ENCODE measurements at regions not wholly inside any gene's neighbourhood (a gene's known extent, or its start where the extent isn't known, plus 50 kb on each side); places are given as distances from the start of the nearest gene placed in this dataset.
"Not testable (repeated sequence)": the region's sequence is repeated elsewhere in the genome, so short reads cannot be mapped to it uniquely, and the experiment has no call there.

- in situ Hi-C loops (cut with MboI; ENCODE audit: low sequenced_read_pairs), result no loop called here
Observed at GRCh38 chr13:50154697-50155096, 139.5 kb downstream of the KCNRG start.

GRCh38 chr13:50156140-50156539, 140.9 kb downstream of the KCNRG start:
- in situ Hi-C loops (cut with MboI; ENCODE audit: low sequenced_read_pairs), result no loop called here

GRCh38 chr13:50156561-50157127, 141.4 kb downstream of the KCNRG start:
- in situ Hi-C loops (cut with MboI; ENCODE audit: low sequenced_read_pairs), result no loop called here

GRCh38 chr13:50158385-50159165, 143.3 kb downstream of the KCNRG start:
- in situ Hi-C loops (cut with MboI; ENCODE audit: low sequenced_read_pairs), result no loop called here

GRCh38 chr13:50159607-50160006, 144.4 kb downstream of the KCNRG start:
- in situ Hi-C loops (cut with MboI; ENCODE audit: low sequenced_read_pairs), result no loop called here

GRCh38 chr13:50161052-50161451, 145.8 kb downstream of the KCNRG start:
- in situ Hi-C loops (cut with MboI; ENCODE audit: low sequenced_read_pairs), result no loop called here

GRCh38 chr13:50162001-50162400, 146.8 kb downstream of the KCNRG start:
- in situ Hi-C loops (cut with MboI; ENCODE audit: low sequenced_read_pairs), result no loop called here

- in situ Hi-C loops (cut with MboI; ENCODE audit: low sequenced_read_pairs), result no loop called here
Observed at GRCh38 chr13:50162567-50162966, 147.3 kb downstream of the KCNRG start.

- in situ Hi-C loops (cut with MboI; ENCODE audit: low sequenced_read_pairs), result no loop called here
Observed at GRCh38 chr13:50167224-50167947, 152.1 kb downstream of the KCNRG start.

GRCh38 chr13:50167967-50168366, 152.7 kb downstream of the KCNRG start:
- in situ Hi-C loops (cut with MboI; ENCODE audit: low sequenced_read_pairs), result no loop called here

- in situ Hi-C loops (cut with MboI; ENCODE audit: low sequenced_read_pairs), result no loop called here
Observed at GRCh38 chr13:50168786-50169185, 153.5 kb downstream of the KCNRG start.

- in situ Hi-C loops (cut with MboI; ENCODE audit: low sequenced_read_pairs), result no loop called here
Observed at GRCh38 chr13:50170447-50171037, 155.3 kb downstream of the KCNRG start.

GRCh38 chr13:50171590-50172282, 156.5 kb downstream of the KCNRG start:
- in situ Hi-C loops (cut with MboI; ENCODE audit: low sequenced_read_pairs), result no loop called here

GRCh38 chr13:50173045-50173444, 157.8 kb downstream of the KCNRG start:
- in situ Hi-C loops (cut with MboI; ENCODE audit: low sequenced_read_pairs), result not testable (repeated sequence)

- in situ Hi-C loops (cut with MboI; ENCODE audit: low sequenced_read_pairs), result no loop called here
Observed at GRCh38 chr13:50174630-50175029, 159.4 kb downstream of the KCNRG start.

- in situ Hi-C loops (cut with MboI; ENCODE audit: low sequenced_read_pairs), result no loop called here
Observed at GRCh38 chr13:50179977-50180376, 164.7 kb downstream of the KCNRG start.

- in situ Hi-C loops (cut with MboI; ENCODE audit: low sequenced_read_pairs), result not testable (repeated sequence)
Observed at GRCh38 chr13:50185769-50186763, 170.8 kb downstream of the KCNRG start.

GRCh38 chr13:50187352-50188029, 172.2 kb downstream of the KCNRG start:
- in situ Hi-C loops (cut with MboI; ENCODE audit: low sequenced_read_pairs), result no loop called here

- in situ Hi-C loops (cut with MboI; ENCODE audit: low sequenced_read_pairs), result no loop called here
Observed at GRCh38 chr13:50188696-50189095, 173.5 kb downstream of the KCNRG start.

Measured in HL-60/S4 (cell line).